ENCODE measurements at regions not wholly inside any gene's neighbourhood (a gene's known extent, or its start where the extent isn't known, plus 50 kb on each side); places are given as distances from the start of the nearest gene placed in this dataset.

- TF ChIP-seq CTCF (conservative IDR thresholded peaks at IDR 0.05; ENCODE audit: low read depth, low read length) (no peak), EZH2 (IDR thresholded peaks at IDR 0.05; ENCODE audit: borderline replicate concordance, low read depth, low read length, poor library complexity, severe bottlenecking) (no peak)
Observed at GRCh38 chr3:181555681-181556080, 156.0 kb upstream of the SOX2 start.

Measured in A673 (cell line).